ENCODE measurements at regions not wholly inside any gene's neighbourhood (a gene's known extent, or its start where the extent isn't known, plus 50 kb on each side); places are given as distances from the start of the nearest gene placed in this dataset.
A peak's percentile ranks its signal among the peaks of the same experiment; 100 is the strongest.
"Not testable (repeated sequence)": the region's sequence is repeated elsewhere in the genome, so short reads cannot be mapped to it uniquely, and the experiment has no call there.

DNA sequence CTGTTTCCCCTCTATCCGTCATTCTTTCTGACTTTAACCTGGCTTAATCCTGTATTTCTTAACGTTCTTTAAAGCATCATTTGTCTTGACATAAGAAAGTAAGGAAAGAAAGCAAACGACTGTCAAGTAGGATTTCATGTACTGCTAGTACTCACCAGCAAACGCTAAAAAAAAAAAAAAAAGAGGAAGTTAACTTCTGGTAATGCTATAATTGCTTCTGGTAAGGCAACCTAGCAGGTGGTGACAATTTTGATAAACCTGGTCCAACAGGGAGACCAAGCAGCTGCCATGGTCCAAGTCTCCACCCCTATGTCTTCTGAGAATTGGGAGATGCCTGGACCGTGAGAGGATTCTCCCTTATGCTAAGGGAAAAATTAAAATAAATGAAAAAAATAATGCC, 306.6 kb downstream of the DAD1 start:
- TF ChIP-seq, protein P1, sequence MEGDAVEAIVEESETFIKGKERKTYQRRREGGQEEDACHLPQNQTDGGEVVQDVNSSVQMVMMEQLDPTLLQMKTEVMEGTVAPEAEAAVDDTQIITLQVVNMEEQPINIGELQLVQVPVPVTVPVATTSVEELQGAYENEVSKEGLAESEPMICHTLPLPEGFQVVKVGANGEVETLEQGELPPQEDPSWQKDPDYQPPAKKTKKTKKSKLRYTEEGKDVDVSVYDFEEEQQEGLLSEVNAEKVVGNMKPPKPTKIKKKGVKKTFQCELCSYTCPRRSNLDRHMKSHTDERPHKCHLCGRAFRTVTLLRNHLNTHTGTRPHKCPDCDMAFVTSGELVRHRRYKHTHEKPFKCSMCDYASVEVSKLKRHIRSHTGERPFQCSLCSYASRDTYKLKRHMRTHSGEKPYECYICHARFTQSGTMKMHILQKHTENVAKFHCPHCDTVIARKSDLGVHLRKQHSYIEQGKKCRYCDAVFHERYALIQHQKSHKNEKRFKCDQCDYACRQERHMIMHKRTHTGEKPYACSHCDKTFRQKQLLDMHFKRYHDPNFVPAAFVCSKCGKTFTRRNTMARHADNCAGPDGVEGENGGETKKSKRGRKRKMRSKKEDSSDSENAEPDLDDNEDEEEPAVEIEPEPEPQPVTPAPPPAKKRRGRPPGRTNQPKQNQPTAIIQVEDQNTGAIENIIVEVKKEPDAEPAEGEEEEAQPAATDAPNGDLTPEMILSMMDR (conservative IDR thresholded peaks at IDR 0.05; ENCODE audit: low read depth, low read length), result no peak
- no peak for DNase-seq (ENCODE audit: low read depth)
- no peak overlapping the region for H3K4me3 ChIP-seq (ENCODE audit: low read length)

DNA sequence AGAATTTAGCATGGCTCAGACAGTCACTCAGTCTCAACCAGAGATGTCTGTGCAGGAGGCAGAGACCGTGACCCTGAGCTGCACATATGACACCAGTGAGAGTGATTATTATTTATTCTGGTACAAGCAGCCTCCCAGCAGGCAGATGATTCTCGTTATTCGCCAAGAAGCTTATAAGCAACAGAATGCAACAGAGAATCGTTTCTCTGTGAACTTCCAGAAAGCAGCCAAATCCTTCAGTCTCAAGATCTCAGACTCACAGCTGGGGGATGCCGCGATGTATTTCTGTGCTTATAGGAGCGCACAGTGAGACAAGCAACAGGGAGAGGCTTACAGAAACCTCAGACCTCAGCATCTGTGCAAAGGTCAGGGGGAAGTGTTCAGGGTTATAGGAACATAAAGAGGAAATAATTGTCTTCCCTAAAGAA, 307.6 kb downstream of the DAD1 start:
- H3K4me3 ChIP-seq (ENCODE audit: low read length); DNase-seq (ENCODE audit: low read depth): not testable (repeated sequence)

- no peak for DNase-seq (ENCODE audit: low read depth)
- H3K4me3 ChIP-seq (ENCODE audit: low read length), result no peak overlapping the region
- TF ChIP-seq, protein P1 (conservative IDR thresholded peaks at IDR 0.05; ENCODE audit: low read depth, low read length), result no peak
These were observed 308.3 kb downstream of the DAD1 start for GRCh38 chr14:22280497-22281316.

GRCh38 chr14:22276913-22277816, 311.9 kb downstream of the DAD1 start:
- no peak overlapping the region for H3K4me3 ChIP-seq (ENCODE audit: low read length)
- TF ChIP-seq, protein P1 (conservative IDR thresholded peaks at IDR 0.05; ENCODE audit: low read depth, low read length), result peak; percentile 66
- DNase-seq (ENCODE audit: low read depth), result no peak

- TF ChIP-seq, protein P1 (conservative IDR thresholded peaks at IDR 0.05; ENCODE audit: low read depth, low read length), result no peak
- H3K4me3 ChIP-seq (ENCODE audit: low read length), result no peak overlapping the region
- no peak for DNase-seq (ENCODE audit: low read depth)
These were observed 316.9 kb downstream of the DAD1 start for GRCh38 chr14:22271838-22272799.

DNA sequence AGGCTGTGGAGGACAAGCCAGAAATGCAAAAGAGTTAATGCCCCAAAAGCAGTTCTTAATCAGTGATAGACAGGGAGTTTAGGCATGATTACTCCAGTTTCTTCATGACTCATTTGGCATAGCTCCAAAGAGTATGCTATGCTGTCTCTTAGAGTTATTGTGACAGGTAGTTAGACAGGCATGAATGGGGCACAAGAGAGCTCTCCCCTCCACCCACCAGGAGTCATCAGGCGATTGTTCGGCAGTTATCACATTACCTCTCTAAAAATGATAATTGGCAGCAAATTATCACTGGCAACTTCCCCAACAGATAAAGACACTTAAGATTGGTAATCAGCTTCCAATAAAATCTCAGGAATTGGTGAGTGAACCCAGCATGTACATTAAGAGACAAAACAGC, 320.1 kb downstream of the DAD1 start:
- TF ChIP-seq, protein P1 (conservative IDR thresholded peaks at IDR 0.05; ENCODE audit: low read depth, low read length), result no peak
- no peak overlapping the region for H3K4me3 ChIP-seq (ENCODE audit: low read length)
- DNase-seq (ENCODE audit: low read depth), result peak; percentile 57

All from retinal pigment epithelial cell (primary cell).